ENCODE measurements at regions not wholly inside any gene's neighbourhood (a gene's known extent, or its start where the extent isn't known, plus 50 kb on each side); places are given as distances from the start of the nearest gene placed in this dataset.

GRCh38 chr16:82524976-82525375 lies 101.8 kb upstream of the CDH13 start:
- Mint-ChIP-seq H3K4me1 (no peaks in the 10 kb centered on the region), H3K27me3 (peaks cover 2% of the 10 kb centered on the region), H3K4me3 (no peak overlapping the region), H3K27ac (no peak overlapping the region), H3K36me3 (ENCODE audit: low read depth) (no peaks in the 10 kb centered on the region), H3K9me3 (ENCODE audit: low read depth) (peaks cover 8% of the 10 kb centered on the region)
- ATAC-seq (no peak), DNase-seq (no peak)
- ChIA-PET POLR2A (no interaction called here), CTCF (no interaction called here)
- intact Hi-C loops (cut with DNase I, micrococcal nuclease) = no loop called here

- Mint-ChIP-seq H3K4me1 (no peaks in the 10 kb centered on the region), H3K4me3 (no peak overlapping the region), H3K27ac (no peak overlapping the region), H3K9me3 (ENCODE audit: low read depth) (peaks cover 8% of the 10 kb centered on the region), H3K27me3 (no peaks in the 10 kb centered on the region), H3K36me3 (ENCODE audit: low read depth) (no peaks in the 10 kb centered on the region)
- ChIA-PET CTCF (no interaction called here), POLR2A (no interaction called here)
- ATAC-seq = no peak
- intact Hi-C loops (cut with DNase I, micrococcal nuclease) = no loop called here
- no peak for DNase-seq
Observed at GRCh38 chr16:82523815-82524214, 103.0 kb upstream of the CDH13 start.

- Mint-ChIP-seq H3K27me3 (no peaks in the 10 kb centered on the region), H3K36me3 (ENCODE audit: low read depth) (no peaks in the 10 kb centered on the region), H3K4me1 (no peaks in the 10 kb centered on the region), H3K9me3 (ENCODE audit: low read depth) (peaks cover 8% of the 10 kb centered on the region), H3K27ac (no peak overlapping the region), H3K4me3 (no peak overlapping the region)
- ATAC-seq (no peak), DNase-seq (no peak)
- ChIA-PET POLR2A (no interaction called here), CTCF (no interaction called here)
- intact Hi-C loops (cut with DNase I, micrococcal nuclease) = no loop called here
Observed at GRCh38 chr16:82522026-82522425, 104.7 kb upstream of the CDH13 start.

- Mint-ChIP-seq H3K27ac (no peak overlapping the region), H3K9me3 (ENCODE audit: low read depth) (no peaks in the 10 kb centered on the region), H3K4me1 (no peaks in the 10 kb centered on the region), H3K36me3 (ENCODE audit: low read depth) (no peaks in the 10 kb centered on the region), H3K4me3 (no peak overlapping the region), H3K27me3 (no peaks in the 10 kb centered on the region)
- ChIA-PET POLR2A (no interaction called here), CTCF (no interaction called here)
- ATAC-seq (no peak), DNase-seq (no peak)
- intact Hi-C loops (cut with DNase I, micrococcal nuclease) = no loop called here
Observed at GRCh38 chr16:82518811-82519210, 108.0 kb upstream of the CDH13 start.

GRCh38 chr16:82514262-82514661 lies 112.5 kb upstream of the CDH13 start:
- H3K27me3 Mint-ChIP-seq = no peaks in the 10 kb centered on the region
- no peak overlapping the region for H3K27ac Mint-ChIP-seq
- no peaks in the 10 kb centered on the region for H3K36me3 Mint-ChIP-seq (ENCODE audit: low read depth)
- no peak overlapping the region for H3K4me3 Mint-ChIP-seq
- ChIA-PET POLR2A (no interaction called here), CTCF (no interaction called here)
- H3K4me1 Mint-ChIP-seq = no peaks in the 10 kb centered on the region
- no peaks in the 10 kb centered on the region for H3K9me3 Mint-ChIP-seq (ENCODE audit: low read depth)
- intact Hi-C loops (cut with DNase I, micrococcal nuclease) = no loop called here
- DNase-seq (no peak), ATAC-seq (no peak)

GRCh38 chr16:82510789-82511305 lies 115.9 kb upstream of the CDH13 start:
- DNase-seq (no peak), ATAC-seq (no peak)
- intact Hi-C loops (cut with DNase I, micrococcal nuclease) = no loop called here
- no peaks in the 10 kb centered on the region for H3K27me3 Mint-ChIP-seq
- peaks cover 2% of the 10 kb centered on the region for H3K9me3 Mint-ChIP-seq (ENCODE audit: low read depth)
- H3K4me1 Mint-ChIP-seq = no peaks in the 10 kb centered on the region
- ChIA-PET POLR2A (no interaction called here), CTCF (no interaction called here)
- no peaks in the 10 kb centered on the region for H3K36me3 Mint-ChIP-seq (ENCODE audit: low read depth)
- H3K4me3 Mint-ChIP-seq = no peak overlapping the region
- no peak overlapping the region for H3K27ac Mint-ChIP-seq

- no peak overlapping the region for H3K4me3 Mint-ChIP-seq
- H3K27me3 Mint-ChIP-seq = no peaks in the 10 kb centered on the region
- H3K36me3 Mint-ChIP-seq (ENCODE audit: low read depth) = no peaks in the 10 kb centered on the region
- no peak for ATAC-seq
- DNase-seq = no peak
- ChIA-PET POLR2A (no interaction called here), CTCF (interaction anchor here (0.8 kb wide), 1 partner anchor 10 kb away, joined by 3 read pairs; no protein-coding TSS in a partner anchor)
- no peak overlapping the region for H3K27ac Mint-ChIP-seq
- no peaks in the 10 kb centered on the region for H3K4me1 Mint-ChIP-seq
- peaks cover 2% of the 10 kb centered on the region for H3K9me3 Mint-ChIP-seq (ENCODE audit: low read depth)
- intact Hi-C loops (cut with DNase I, micrococcal nuclease) = no loop called here
Observed at GRCh38 chr16:82509691-82510430, 116.9 kb upstream of the CDH13 start.

- Mint-ChIP-seq H3K36me3 (ENCODE audit: low read depth) (no peaks in the 10 kb centered on the region), H3K9me3 (ENCODE audit: low read depth) (peaks cover 2% of the 10 kb centered on the region), H3K27ac (no peak overlapping the region), H3K4me1 (no peaks in the 10 kb centered on the region), H3K4me3 (no peak overlapping the region), H3K27me3 (peaks cover 3% of the 10 kb centered on the region)
- DNase-seq (no peak), ATAC-seq (no peak)
- POLR2A ChIA-PET = no interaction called here
- intact Hi-C loops (cut with DNase I, micrococcal nuclease) = no loop called here
- CTCF ChIA-PET = no interaction called here
Observed at GRCh38 chr16:82506692-82507670, 119.8 kb upstream of the CDH13 start.

- ChIA-PET POLR2A (no interaction called here), CTCF (interaction anchor here (1.2 kb wide), 1 partner anchor 73 kb away, joined by 3 read pairs; no protein-coding TSS in a partner anchor)
- intact Hi-C loops (cut with DNase I, micrococcal nuclease) = no loop called here
- no peak for ATAC-seq
- H3K4me3 Mint-ChIP-seq = no peak overlapping the region
- H3K4me1 Mint-ChIP-seq = no peaks in the 10 kb centered on the region
- DNase-seq = no peak
- peaks cover 2% of the 10 kb centered on the region for H3K9me3 Mint-ChIP-seq (ENCODE audit: low read depth)
- H3K27me3 Mint-ChIP-seq = peaks cover 3% of the 10 kb centered on the region
- no peaks in the 10 kb centered on the region for H3K36me3 Mint-ChIP-seq (ENCODE audit: low read depth)
- H3K27ac Mint-ChIP-seq = no peak overlapping the region
Observed at GRCh38 chr16:82504836-82505235, 121.9 kb upstream of the CDH13 start.

GRCh38 chr16:82499302-82499701 lies 127.5 kb upstream of the CDH13 start:
- H3K4me1 Mint-ChIP-seq = no peaks in the 10 kb centered on the region
- ATAC-seq (no peak), DNase-seq (no peak)
- H3K9me3 Mint-ChIP-seq (ENCODE audit: low read depth) = no peaks in the 10 kb centered on the region
- intact Hi-C loops (cut with DNase I, micrococcal nuclease) = no loop called here
- no peak overlapping the region for H3K4me3 Mint-ChIP-seq
- H3K27me3 Mint-ChIP-seq = peaks cover 5% of the 10 kb centered on the region
- H3K27ac Mint-ChIP-seq = no peak overlapping the region
- no peaks in the 10 kb centered on the region for H3K36me3 Mint-ChIP-seq (ENCODE audit: low read depth)
- POLR2A ChIA-PET = no interaction called here
- CTCF ChIA-PET = no interaction called here

GRCh38 chr16:82497139-82497538 lies 129.6 kb upstream of the CDH13 start:
- no peak for ATAC-seq
- no peak for DNase-seq
- Mint-ChIP-seq H3K27ac (no peak overlapping the region), H3K9me3 (ENCODE audit: low read depth) (no peaks in the 10 kb centered on the region), H3K4me3 (no peak overlapping the region), H3K4me1 (no peaks in the 10 kb centered on the region), H3K36me3 (ENCODE audit: low read depth) (no peaks in the 10 kb centered on the region), H3K27me3 (peaks cover 4% of the 10 kb centered on the region)
- ChIA-PET POLR2A (no interaction called here), CTCF (interaction anchor here (0.9 to 1.6 kb wide), 2 partner anchors 9 to 40 kb away, joined by 3 read pairs; no protein-coding TSS in a partner anchor)
- intact Hi-C loops (cut with DNase I, micrococcal nuclease) = no loop called here

GRCh38 chr16:82488460-82488859 lies 138.3 kb upstream of the CDH13 start:
- Mint-ChIP-seq H3K27me3 (peaks cover 6% of the 10 kb centered on the region), H3K9me3 (ENCODE audit: low read depth) (no peaks in the 10 kb centered on the region), H3K4me3 (no peak overlapping the region), H3K4me1 (no peaks in the 10 kb centered on the region), H3K27ac (no peak overlapping the region), H3K36me3 (ENCODE audit: low read depth) (no peaks in the 10 kb centered on the region)
- ChIA-PET POLR2A (no interaction called here), CTCF (no interaction called here)
- ATAC-seq = no peak
- DNase-seq = no peak
- intact Hi-C loops (cut with DNase I, micrococcal nuclease) = no loop called here

Data from activated CD4-positive, alpha-beta T cell treated with anti-CD3 and anti-CD28 coated beads for 36 hours (primary cell).